HG03108 (cell line): ENCODE measurements at regions not wholly inside any gene's neighbourhood (a gene's known extent, or its start where the extent isn't known, plus 50 kb on each side); places are given as distances from the start of the nearest gene placed in this dataset.
"Not testable (repeated sequence)": the region's sequence is repeated elsewhere in the genome, so short reads cannot be mapped to it uniquely, and the experiment has no call there.

ENCODE experiments used
- ATAC-seq: cut with Tn5 transposase; IDR thresholded peaks from one replicate; pipeline ENCODE4 v1.9.1; 2021; ENCODE audit warnings: moderate library complexity; ENCODE audit not compliant: unreplicated experiment

DNA sequence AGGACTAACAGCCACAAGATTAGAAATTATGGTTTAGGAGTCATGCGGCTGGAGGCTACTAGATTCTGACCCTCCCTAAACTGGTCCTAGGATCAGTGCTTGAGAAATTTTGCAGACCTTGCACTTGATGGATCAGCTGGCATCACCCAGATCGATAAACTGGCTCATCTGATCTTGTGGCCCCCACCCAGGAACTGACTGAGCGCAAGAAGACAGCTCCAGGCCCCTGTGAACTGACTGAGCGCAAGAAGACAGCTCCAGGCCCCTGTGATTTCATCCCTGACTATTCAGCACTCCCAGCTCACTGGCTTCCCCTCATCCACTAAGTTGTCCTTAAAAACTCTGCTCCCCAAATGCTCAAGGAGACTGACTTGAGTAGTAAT is 67.8 kb downstream of the MRPL36 start:
- ATAC-seq = not testable (repeated sequence)

- ATAC-seq = no peak
These were observed 68.5 kb downstream of the MRPL36 start for GRCh38 chr5:1731091-1731639.

GRCh38 chr5:1730487-1730847 is 69.2 kb downstream of the MRPL36 start:
- ATAC-seq = no peak

- ATAC-seq = no peak
These were observed 69.8 kb downstream of the MRPL36 start for GRCh38 chr5:1729641-1730486.

DNA sequence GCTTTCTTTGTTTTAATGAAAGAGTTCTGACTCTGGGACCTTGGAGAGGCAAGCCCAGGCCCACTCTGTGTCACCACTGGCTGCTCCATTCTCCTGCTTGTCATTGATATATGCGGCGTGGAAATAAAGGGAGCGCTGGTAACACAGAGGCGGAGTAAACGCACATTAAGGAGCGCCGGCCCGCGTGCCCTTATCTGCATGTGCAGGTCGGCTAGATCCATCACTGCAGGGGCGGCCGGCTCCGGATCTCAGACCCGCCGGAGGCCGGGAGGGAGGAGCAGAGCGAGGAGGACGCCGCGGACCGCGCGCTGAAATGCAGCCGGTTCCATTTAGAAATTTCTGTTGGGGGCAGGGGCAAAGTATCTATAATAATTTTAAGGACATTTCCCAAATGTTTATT is 70.8 kb downstream of the MRPL36 start:
- ATAC-seq = no peak

GRCh38 chr5:1727571-1727970 is 72.1 kb downstream of the MRPL36 start:
- no peak for ATAC-seq

- no peak for ATAC-seq
These were observed 72.7 kb downstream of the MRPL36 start for GRCh38 chr5:1726956-1727355.

GRCh38 chr5:1726469-1726865 is 73.2 kb downstream of the MRPL36 start:
- no peak for ATAC-seq

DNA sequence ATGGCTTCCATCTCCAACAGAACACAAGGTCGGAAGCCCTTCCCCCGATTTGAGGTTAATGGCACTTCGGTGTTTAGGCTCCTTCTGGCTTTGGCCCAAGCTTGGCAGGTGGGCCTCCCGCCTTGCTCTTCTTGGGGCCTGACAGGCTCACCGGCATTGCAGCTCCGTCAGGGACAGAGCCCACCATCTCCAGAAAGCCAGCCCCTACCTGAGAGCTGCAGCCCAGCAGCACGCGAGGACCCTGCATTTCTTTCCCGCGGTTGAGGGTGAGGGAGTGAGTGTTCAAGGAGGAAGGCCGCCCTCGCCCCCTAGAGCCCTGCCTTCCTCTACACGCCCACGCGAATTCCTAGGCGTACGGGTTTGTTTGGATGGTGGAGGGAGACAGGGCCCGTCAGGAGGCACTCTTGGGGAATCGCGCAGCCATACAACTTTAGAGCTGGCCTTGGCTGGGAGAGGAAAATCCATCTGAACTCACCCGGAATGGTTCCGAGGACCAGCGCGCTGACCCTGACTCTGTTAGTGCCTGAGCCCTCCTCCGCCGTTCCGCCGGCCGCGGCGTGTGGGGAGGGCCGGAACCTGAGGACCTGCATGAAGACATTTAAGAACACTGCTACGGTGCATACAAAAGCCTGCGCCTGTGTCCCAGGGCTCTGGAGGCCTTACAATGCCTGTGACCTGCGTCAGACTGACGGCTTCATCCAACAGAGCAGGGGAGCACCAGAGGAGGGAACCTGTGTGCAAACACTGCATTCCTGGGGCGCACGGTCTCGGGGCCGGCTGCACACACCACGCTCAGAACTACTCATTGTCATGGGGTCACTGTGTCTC is 73.8 kb downstream of the MRPL36 start:
- ATAC-seq = no peak

DNA sequence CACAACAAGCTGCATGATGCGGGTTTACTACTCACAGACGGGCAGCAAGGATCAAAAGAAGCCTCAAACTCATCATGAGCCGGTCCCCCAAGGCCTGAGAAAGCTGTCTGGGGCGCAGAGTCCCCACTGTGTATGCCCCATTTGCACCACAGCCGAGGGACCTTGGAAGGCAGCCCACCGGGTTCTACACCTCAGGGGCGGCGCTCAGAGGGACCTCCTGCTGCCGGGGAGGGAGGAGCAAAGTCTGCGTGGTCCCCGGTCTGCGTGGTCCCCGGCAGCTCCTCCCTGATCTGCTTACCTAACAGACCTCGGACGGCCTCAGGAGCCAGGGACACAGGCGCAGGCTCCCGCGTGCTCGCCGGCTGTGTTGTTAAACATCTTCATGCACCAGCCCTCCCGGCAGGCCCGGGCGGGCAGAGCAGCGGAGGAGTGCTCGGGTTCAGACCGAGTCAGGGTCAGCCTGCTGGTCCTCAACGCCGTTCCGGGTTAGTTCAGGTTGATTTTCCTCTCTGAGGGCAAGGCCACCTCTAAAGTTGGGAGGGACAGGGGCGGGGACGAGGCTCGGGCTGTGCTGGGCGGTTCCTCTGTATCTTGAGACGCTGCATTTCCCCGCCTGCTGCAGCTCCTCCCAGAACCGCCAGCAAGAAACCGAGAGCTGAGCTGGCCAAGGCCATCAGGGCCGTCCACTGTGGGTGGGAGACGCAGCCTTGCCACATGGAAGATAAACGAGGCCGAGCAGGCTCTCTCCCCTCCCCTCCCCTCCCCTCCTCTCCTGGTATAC is 74.6 kb downstream of the MRPL36 start:
- ATAC-seq = no peak

GRCh38 chr5:1723957-1724821 is 75.4 kb downstream of the MRPL36 start:
- no peak for ATAC-seq

GRCh38 chr5:1723476-1723875 is 76.2 kb downstream of the MRPL36 start:
- ATAC-seq = no peak

DNA sequence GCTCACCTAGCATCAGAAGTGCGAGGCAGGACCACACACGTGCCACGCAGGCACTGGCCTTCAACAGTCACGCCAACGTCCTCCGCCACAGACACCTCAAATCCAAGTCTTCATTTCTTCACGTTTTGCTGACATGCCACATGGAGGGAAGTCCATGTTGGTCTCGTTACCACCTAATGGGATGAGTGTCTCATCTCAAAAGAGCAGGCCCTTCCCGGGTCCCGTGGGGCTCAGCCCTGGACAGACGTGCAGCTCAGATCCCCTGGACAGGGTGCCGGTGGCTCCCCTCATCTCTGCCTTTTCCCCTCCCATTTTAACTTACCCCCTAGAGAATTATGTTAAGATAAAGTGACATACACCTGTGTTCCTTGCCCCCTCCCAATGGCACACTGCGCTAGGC is 76.8 kb downstream of the MRPL36 start:
- ATAC-seq = no peak

DNA sequence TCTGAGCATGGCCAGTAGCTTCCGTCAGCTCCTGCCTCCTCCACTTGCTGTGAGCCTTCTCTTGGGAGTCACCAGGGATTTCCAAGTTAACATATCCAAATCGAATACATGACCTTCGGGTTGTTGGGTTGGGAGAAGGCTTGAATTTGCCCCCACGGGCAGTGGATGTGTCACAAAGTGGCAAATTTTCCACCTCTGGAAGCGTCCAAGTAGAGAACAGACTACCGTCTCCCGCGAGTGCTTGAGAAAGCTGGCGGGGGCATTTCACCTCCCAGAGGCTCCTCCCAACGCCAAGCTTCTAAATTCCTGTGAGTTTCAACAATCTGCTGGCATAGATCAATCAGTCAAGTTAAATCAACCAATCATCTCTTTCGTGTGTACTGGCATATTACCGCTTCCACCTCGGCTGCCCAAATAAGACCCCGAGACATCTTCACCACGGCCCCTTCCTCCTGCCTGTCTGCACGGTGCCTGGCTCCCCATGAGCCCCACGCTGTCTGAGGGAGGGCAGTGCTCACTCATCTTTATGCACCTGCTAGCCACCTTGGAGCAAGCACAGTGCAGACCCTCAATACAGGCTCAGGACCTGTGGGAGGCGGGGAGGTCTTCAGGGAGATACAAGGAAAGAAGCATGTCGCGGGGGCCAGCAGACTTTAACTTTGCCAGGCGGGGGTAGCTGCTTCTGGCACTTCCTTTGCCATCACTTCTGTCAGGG is 79.1 kb downstream of the MRPL36 start:
- ATAC-seq = no peak

DNA sequence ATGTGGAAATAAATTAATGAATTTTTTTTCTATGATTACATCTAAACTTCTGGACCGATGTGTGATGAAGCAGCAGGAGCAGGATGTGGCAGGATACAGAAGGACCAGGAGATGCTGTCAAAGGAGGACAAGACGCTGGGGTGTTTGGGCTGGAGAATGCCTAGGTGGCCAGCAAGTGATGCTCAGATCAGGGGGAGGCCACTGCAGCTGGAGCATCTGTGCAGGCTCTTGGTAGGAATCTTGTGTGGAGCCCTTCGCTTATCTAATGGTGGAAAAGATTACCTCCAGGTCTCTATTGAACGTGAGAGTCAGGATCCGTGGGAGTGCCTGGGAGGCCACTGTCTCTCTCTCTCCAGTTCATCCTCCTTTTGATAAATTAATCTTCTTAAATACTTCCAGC is 79.8 kb downstream of the MRPL36 start:
- ATAC-seq = no peak

- ATAC-seq = no peak
These were observed 81.0 kb downstream of the MRPL36 start for GRCh38 chr5:1718669-1719068.

GRCh38 chr5:1710091-1710490 is 89.5 kb downstream of the MRPL36 start:
- ATAC-seq = not testable (repeated sequence)

DNA sequence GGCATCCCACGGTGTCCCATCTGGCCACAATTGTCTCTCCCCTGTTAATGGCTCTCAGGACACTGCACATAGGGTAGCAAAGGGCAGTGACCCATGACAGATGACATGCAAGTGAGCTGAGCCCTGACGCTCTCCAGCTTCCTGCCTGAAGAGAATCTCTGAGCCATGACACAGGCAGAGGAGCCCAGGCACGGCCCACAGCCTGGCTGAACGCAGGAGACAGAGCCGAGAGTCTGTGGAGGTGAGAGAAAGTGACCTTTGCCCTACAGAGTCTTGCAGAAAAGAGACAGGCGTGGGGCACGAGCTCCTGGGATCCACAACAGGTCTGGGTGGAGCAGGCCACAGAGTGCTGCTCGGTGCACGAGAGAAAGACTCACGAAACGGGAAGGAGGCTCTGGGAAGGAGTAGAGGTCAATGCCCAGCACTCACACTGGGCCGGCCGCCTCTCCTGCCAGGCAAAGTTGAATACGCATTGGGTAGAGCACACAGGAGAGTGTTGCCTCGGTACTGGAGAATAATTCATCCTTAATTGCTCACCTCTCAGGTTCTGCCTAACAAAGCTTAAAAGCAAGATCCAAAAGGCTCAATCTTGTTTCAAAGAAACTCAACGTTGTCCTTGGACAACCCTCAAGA is 90.3 kb downstream of the MRPL36 start:
- ATAC-seq = no peak

GRCh38 chr5:1708592-1709141 is 91.0 kb downstream of the MRPL36 start:
- ATAC-seq = no peak
